WTC11 (cell line): ENCODE measurements at regions not wholly inside any gene's neighbourhood (a gene's known extent, or its start where the extent isn't known, plus 50 kb on each side); places are given as distances from the start of the nearest gene placed in this dataset.

Experiments used
- ATAC-seq: fragments of 200-7000 bp; cut with Tn5 transposase; 2 replicates; pipeline ENCODE4 v1.10.0; 2021; ENCODE audit warnings: mild to moderate bottlenecking, moderate library complexity
- CTCF ChIA-PET: fragments of 300-600 bp; sonication (Branson Sonifier 250); formaldehyde crosslinking; loops from one replicate; lab custom pipeline; 2021; ENCODE audit warnings: antibody characterized with exemption; lab: Charles Lee
- POLR2A ChIA-PET: fragments of 350-600 bp; sonication (Branson Sonifier 250); formaldehyde crosslinking; loops from one replicate; lab custom pipeline; 2021; ENCODE audit warnings: antibody characterized with exemption; lab: Charles Lee
- DNase-seq: peaks from one replicate; pipeline ENCODE4 v3.0.0; 2021; ENCODE audit warnings: low spot score
- H3K27ac Mint-ChIP-seq: 2 replicates; pipeline ENCODE4 v1.8.0; 2021; ENCODE audit warnings: mixed read lengths
- H3K27me3 Mint-ChIP-seq: 2 replicates; pipeline ENCODE4 v1.8.0; 2021; ENCODE audit warnings: low read depth, mild to moderate bottlenecking, moderate library complexity, mixed read lengths
- H3K36me3 Mint-ChIP-seq: 2 replicates; pipeline ENCODE4 v1.8.0; 2021; ENCODE audit warnings: mixed read lengths
- H3K4me1 Mint-ChIP-seq: 2 replicates; pipeline ENCODE4 v1.8.0; 2022; ENCODE audit warnings: mixed read lengths
- H3K4me3 Mint-ChIP-seq: 2 replicates; pipeline ENCODE4 v1.8.0; 2021; ENCODE audit warnings: mild to moderate bottlenecking, moderate library complexity, mixed read lengths
- H3K9me3 Mint-ChIP-seq: 2 replicates; pipeline ENCODE4 v1.8.0; 2021; ENCODE audit warnings: mixed read lengths
- ELF4 ChIP-seq: sonication (generic); formaldehyde crosslinking; IDR thresholded peaks from 2 replicates; pipeline ENCODE4 v1.8.1; 2022; ENCODE audit warnings: low read depth, mild to moderate bottlenecking, moderate library complexity, missing genetic modification reagents
- FOXP4 ChIP-seq: sonication (generic); formaldehyde crosslinking; IDR thresholded peaks from 2 replicates; pipeline ENCODE4 v1.8.0; 2022; ENCODE audit warnings: mild to moderate bottlenecking, missing genetic modification reagents
- JAZF1 ChIP-seq: fragments of 250-450 bp; sonication (Bioruptor Pico); IDR thresholded peaks from 2 replicates; pipeline ENCODE4 v1.9.0; 2021; ENCODE audit warnings: moderate library complexity, mild to moderate bottlenecking, inconsistent platforms
- NFATC4 ChIP-seq: fragments of 250-450 bp; sonication (Bioruptor Pico); IDR thresholded peaks from 2 replicates; pipeline ENCODE4 v1.9.0; 2021; ENCODE audit warnings: mild to moderate bottlenecking
- NR2C2 ChIP-seq: sonication (generic); formaldehyde crosslinking; IDR thresholded peaks from 2 replicates; pipeline ENCODE4 v1.8.0; 2022; ENCODE audit warnings: mild to moderate bottlenecking, missing genetic modification reagents
- ZNF138 ChIP-seq: sonication (generic); formaldehyde crosslinking; conservative IDR thresholded peaks from 2 replicates; pipeline ENCODE4 v1.8.1; 2022; ENCODE audit warnings: mild to moderate bottlenecking, moderate library complexity, missing genetic modification reagents
- ZNF317 ChIP-seq: sonication (generic); formaldehyde crosslinking; IDR thresholded peaks from 2 replicates; pipeline ENCODE4 v1.8.1; 2023; ENCODE audit warnings: low read depth, mild to moderate bottlenecking, moderate library complexity, missing genetic modification reagents, borderline replicate concordance
- ZNF396 ChIP-seq: fragments of 250-450 bp; sonication (Bioruptor Pico); IDR thresholded peaks from 2 replicates; pipeline ENCODE4 v1.8.0; 2021; ENCODE audit warnings: mild to moderate bottlenecking, moderate library complexity, borderline replicate concordance
- ZNF416 ChIP-seq: fragments of 250-450 bp; sonication (Bioruptor Pico); IDR thresholded peaks from 2 replicates; pipeline ENCODE4 v1.9.0; 2021; ENCODE audit warnings: mild to moderate bottlenecking, inconsistent platforms
- ZNF425 ChIP-seq: fragments of 250-450 bp; sonication (Bioruptor Pico); conservative IDR thresholded peaks from 2 replicates; pipeline ENCODE4 v1.9.0; 2021; ENCODE audit warnings: mild to moderate bottlenecking
- TF ChIP-seq, protein P1 (sequence below): sonication (generic); formaldehyde crosslinking; IDR thresholded peaks from 2 replicates; pipeline ENCODE4 v1.8.1; 2022; ENCODE audit warnings: low read depth, missing genetic modification reagents, borderline replicate concordance
- TF ChIP-seq, protein P2 (sequence below): sonication (generic); formaldehyde crosslinking; IDR thresholded peaks from 2 replicates; pipeline ENCODE4 v1.8.1; 2023; ENCODE audit warnings: mild to moderate bottlenecking, missing genetic modification reagents
- TF ChIP-seq, protein P3 (sequence below): sonication (generic); formaldehyde crosslinking; IDR thresholded peaks from 2 replicates; pipeline ENCODE4 v1.8.0; 2022; ENCODE audit warnings: mild to moderate bottlenecking, missing genetic modification reagents
- TF ChIP-seq, protein P4 (sequence below): sonication (generic); formaldehyde crosslinking; IDR thresholded peaks from 2 replicates; pipeline ENCODE4 v1.8.1; 2023; ENCODE audit warnings: mild to moderate bottlenecking, moderate library complexity, missing genetic modification reagents
- TF ChIP-seq, protein P5 (sequence below): sonication (generic); formaldehyde crosslinking; IDR thresholded peaks from 2 replicates; pipeline ENCODE4 v1.8.0; 2023; ENCODE audit warnings: missing genetic modification reagents
- TF ChIP-seq, protein P6 (sequence below): sonication (generic); formaldehyde crosslinking; IDR thresholded peaks from 2 replicates; pipeline ENCODE4 v1.8.0; 2022; ENCODE audit warnings: mild to moderate bottlenecking, missing genetic modification reagents

GRCh38 chr5:93926831-93927620, 185.6 kb upstream of the POU5F2 start (continued):
- TF ChIP-seq ELF4 (CRISPR knock-in tag) (no peak), ZNF416 (CRISPR knock-in tag) (no peak)
- TF ChIP-seq, protein P1, sequence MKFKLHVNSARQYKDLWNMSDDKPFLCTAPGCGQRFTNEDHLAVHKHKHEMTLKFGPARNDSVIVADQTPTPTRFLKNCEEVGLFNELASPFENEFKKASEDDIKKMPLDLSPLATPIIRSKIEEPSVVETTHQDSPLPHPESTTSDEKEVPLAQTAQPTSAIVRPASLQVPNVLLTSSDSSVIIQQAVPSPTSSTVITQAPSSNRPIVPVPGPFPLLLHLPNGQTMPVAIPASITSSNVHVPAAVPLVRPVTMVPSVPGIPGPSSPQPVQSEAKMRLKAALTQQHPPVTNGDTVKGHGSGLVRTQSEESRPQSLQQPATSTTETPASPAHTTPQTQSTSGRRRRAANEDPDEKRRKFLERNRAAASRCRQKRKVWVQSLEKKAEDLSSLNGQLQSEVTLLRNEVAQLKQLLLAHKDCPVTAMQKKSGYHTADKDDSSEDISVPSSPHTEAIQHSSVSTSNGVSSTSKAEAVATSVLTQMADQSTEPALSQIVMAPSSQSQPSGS (CRISPR knock-in tag) = no peak
- TF ChIP-seq, protein P2, sequence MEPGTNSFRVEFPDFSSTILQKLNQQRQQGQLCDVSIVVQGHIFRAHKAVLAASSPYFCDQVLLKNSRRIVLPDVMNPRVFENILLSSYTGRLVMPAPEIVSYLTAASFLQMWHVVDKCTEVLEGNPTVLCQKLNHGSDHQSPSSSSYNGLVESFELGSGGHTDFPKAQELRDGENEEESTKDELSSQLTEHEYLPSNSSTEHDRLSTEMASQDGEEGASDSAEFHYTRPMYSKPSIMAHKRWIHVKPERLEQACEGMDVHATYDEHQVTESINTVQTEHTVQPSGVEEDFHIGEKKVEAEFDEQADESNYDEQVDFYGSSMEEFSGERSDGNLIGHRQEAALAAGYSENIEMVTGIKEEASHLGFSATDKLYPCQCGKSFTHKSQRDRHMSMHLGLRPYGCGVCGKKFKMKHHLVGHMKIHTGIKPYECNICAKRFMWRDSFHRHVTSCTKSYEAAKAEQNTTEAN = no peak
- TF ChIP-seq, protein P3, sequence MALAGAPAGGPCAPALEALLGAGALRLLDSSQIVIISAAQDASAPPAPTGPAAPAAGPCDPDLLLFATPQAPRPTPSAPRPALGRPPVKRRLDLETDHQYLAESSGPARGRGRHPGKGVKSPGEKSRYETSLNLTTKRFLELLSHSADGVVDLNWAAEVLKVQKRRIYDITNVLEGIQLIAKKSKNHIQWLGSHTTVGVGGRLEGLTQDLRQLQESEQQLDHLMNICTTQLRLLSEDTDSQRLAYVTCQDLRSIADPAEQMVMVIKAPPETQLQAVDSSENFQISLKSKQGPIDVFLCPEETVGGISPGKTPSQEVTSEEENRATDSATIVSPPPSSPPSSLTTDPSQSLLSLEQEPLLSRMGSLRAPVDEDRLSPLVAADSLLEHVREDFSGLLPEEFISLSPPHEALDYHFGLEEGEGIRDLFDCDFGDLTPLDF (CRISPR knock-in tag) = no peak
- TF ChIP-seq, protein P4, sequence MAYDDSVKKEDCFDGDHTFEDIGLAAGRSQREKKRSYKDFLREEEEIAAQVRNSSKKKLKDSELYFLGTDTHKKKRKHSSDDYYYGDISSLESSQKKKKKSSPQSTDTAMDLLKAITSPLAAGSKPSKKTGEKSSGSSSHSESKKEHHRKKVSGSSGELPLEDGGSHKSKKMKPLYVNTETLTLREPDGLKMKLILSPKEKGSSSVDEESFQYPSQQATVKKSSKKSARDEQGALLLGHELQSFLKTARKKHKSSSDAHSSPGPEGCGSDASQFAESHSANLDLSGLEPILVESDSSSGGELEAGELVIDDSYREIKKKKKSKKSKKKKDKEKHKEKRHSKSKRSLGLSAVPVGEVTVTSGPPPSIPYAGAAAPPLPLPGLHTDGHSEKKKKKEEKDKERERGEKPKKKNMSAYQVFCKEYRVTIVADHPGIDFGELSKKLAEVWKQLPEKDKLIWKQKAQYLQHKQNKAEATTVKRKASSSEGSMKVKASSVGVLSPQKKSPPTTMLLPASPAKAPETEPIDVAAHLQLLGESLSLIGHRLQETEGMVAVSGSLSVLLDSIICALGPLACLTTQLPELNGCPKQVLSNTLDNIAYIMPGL (CRISPR knock-in tag) = no peak

DNA sequence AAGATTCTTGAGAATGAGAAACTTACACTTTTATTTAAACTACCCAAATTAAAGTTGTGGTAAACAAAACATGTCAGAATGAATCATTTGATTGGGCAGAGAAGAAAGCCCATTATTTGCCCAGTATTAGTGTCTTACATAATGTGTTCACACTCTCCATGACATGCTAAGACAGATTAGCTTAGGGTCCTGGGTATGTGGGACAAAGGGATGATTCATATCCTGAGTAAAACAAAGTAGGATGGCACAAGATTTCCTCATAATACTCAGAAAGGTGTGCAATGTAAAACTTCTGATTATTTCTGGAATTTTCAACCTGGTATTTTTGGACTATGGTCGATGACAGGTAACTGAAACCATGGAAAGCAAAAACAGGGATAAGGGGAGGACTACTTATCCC, 183.9 kb upstream of the POU5F2 start:
- TF ChIP-seq NR2C2 (no peak), ZNF317 (CRISPR knock-in tag) (no peak), ZNF425 (CRISPR knock-in tag) (no peak), NFATC4 (CRISPR knock-in tag) (no peak), ZNF396 (no peak), JAZF1 (no peak), ZNF138 (CRISPR knock-in tag) (no peak), FOXP4 (CRISPR knock-in tag) (no peak)
- TF ChIP-seq, protein P5, sequence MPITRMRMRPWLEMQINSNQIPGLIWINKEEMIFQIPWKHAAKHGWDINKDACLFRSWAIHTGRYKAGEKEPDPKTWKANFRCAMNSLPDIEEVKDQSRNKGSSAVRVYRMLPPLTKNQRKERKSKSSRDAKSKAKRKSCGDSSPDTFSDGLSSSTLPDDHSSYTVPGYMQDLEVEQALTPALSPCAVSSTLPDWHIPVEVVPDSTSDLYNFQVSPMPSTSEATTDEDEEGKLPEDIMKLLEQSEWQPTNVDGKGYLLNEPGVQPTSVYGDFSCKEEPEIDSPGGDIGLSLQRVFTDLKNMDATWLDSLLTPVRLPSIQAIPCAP (CRISPR knock-in tag) = no peak
- TF ChIP-seq, protein P6, sequence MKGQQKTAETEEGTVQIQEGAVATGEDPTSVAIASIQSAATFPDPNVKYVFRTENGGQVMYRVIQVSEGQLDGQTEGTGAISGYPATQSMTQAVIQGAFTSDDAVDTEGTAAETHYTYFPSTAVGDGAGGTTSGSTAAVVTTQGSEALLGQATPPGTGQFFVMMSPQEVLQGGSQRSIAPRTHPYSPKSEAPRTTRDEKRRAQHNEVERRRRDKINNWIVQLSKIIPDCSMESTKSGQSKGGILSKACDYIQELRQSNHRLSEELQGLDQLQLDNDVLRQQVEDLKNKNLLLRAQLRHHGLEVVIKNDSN (CRISPR knock-in tag) = no peak
- TF ChIP-seq, protein P1 (CRISPR knock-in tag) = no peak
- POLR2A ChIA-PET = no interaction called here
- H3K27me3 Mint-ChIP-seq = no peaks in the 10 kb centered on the region
- H3K9me3 Mint-ChIP-seq = no peaks in the 10 kb centered on the region
- CTCF ChIA-PET = interaction anchor here (1.4 kb wide), 1 partner anchor 256 kb away, joined by 5 read pairs; no protein-coding TSS in a partner anchor
- H3K4me3 Mint-ChIP-seq = no peak overlapping the region
- no peaks in the 10 kb centered on the region for H3K36me3 Mint-ChIP-seq
- ATAC-seq (no peak), DNase-seq (no peak)
- peaks cover 13% of the 10 kb centered on the region for H3K4me1 Mint-ChIP-seq
- no peak overlapping the region for H3K27ac Mint-ChIP-seq
